ENCODE measurements at regions not wholly inside any gene's neighbourhood (a gene's known extent, or its start where the extent isn't known, plus 50 kb on each side); places are given as distances from the start of the nearest gene placed in this dataset.

GRCh38 chr6:87905101-87905641 lies 142.5 kb upstream of the SPACA1 start:
- DNase-seq, result no peak

DNA sequence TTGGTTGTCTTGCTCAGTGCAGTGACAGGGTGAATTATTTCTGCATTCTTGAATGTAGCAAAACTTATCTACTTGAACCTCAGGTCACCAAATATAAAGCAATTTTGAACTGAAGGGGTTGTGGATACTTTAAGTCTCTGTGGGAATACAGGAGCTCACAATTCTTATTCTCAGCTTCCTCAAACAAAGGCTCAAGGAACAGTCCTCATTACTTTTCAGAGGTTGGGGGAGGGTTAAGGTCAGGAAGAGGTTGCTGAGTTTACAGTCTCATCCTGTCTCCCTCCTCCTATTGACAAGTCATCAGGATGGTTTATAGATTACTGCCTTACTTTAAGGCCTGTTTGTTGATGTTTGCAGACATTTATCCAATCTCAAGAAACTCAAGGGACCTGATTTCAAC lies 143.6 kb upstream of the SPACA1 start:
- DNase-seq, result no peak

DNA sequence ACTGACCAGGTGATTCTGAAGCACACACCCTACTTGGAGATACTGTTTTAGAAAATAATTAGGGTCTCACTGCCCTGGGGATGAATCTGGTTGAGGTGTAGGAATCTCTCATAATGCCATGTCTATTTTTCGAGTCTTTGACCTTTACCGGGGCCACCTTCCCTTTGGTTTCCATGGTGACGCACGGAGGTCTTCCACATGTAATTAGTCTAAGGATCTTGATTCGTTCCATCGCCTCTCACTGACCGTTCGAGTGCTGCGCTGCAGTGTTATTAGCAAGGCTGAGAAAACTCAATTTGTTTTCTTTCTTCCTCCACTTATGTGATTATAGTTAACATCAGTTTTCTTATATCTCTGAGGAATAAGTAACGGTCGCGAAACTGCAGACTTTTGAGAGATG lies 144.3 kb upstream of the SPACA1 start:
- no peak for DNase-seq

DNA sequence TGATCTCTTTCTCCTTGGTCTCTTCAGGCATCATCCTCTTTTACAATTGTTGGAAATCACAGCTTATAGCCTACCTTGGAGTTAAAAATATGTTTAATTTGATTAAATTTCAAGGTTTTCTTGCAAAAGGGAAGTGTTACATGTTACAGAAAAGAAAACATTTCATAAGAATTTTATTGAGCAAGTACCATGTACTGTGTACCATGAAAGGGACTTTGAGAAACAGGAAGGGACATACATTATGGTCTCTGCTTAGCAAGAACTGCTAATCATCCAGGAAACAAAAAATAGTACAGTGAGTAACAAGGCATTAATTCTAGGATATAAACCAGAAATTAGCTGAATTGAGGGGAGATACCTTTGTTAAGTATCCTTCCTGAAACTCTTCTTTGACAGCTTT lies 145.3 kb upstream of the SPACA1 start:
- DNase-seq, result no peak

DNA sequence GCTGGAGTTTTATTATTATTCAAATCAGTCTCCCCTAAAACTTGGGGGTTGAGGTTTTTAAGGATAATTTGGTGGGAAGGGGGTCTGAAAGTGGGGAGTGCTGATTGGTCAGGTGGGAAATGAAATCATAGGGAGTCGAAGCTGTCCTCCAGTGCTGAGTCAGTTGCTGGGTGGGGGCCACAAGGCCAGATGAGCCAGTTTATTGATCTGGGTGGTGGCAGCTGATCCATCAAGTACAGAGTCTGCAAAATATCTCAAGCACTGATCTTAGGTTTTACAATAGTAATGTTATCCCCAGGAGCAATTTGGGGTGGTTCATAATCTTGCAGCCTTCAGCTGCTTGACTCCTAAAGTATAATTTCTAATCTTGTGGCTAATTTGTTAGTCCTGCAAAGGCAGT lies 146.0 kb upstream of the SPACA1 start:
- no peak for DNase-seq

GRCh38 chr6:87900160-87900698 lies 147.4 kb upstream of the SPACA1 start:
- no peak for DNase-seq

DNA sequence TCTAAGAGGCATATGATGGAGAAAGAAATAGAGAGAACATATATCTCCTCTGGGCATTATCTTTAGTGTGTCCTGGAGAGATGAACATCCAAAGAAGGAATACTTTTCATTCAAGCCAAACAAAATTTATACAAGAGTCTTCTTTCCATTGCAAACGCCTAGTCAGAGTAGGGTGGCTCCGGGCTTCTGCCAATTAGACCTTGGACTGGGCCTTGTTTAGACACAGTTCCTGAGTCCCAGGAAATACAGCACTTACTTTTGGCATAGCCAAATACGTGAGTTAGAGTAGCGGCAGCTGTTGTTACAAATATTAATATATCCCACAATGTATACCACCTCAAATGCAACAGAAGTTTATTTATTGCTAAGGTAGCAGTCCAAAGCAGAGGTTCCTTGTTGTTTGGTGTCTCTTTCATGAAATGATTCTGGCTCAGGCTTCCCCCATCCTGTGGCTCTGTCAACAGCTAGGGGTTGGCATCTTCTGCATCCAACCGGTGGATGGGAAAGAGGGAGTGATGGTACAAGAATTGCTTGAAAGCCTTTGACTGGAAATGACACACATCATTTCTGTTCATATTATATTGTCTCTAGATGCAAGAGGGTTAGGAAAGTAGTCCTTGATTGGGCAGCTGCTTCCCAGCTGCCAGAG lies 148.0 kb upstream of the SPACA1 start:
- no peak for DNase-seq

DNA sequence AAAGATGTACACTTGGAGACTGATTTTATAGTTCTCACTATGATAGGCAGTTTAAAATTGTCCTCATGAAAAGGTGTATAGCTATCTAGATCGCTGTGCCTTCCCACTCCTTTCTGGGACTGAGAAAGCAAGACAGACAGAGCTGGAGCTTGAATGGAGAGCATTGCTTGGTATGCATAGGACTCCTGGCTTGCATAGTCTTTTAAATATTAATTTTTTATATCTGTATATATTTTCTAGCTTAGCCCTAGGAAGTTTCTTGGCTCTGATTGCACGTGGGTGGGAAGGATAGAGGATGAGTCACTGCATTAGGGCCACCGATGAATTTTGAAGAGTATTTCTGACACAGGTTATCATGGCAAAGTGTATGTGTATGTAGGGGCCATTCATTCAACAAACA lies 150.0 kb upstream of the SPACA1 start:
- DNase-seq, result no peak

DNA sequence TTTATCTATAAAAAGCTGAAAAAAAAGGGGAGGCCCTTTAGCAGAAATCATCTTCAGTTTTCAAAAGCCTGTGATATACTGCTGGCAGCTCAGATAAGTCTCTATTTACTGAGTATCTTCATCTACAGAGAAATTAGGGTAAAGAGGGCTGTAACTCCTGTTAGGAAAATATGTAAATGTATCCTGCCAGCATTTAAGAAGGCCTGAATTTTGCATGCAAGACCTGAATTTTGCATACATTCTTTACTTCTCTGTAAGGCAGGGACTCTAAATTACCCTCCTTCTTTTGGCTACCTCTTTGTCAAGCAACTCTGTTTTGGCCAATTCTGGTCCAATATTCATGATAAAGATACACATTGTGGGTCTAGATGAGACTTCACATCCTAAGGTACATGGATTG lies 150.6 kb upstream of the SPACA1 start:
- no peak for DNase-seq

GRCh38 chr6:87887266-87887665 lies 160.4 kb upstream of the SPACA1 start:
- DNase-seq, result no peak

GRCh38 chr6:87884203-87884602 lies 163.4 kb upstream of the SPACA1 start:
- DNase-seq, result no peak

GRCh38 chr6:87881342-87881895 lies 166.2 kb upstream of the SPACA1 start:
- DNase-seq, result no peak

GRCh38 chr6:87879132-87879861 lies 168.3 kb upstream of the SPACA1 start:
- no peak for DNase-seq

GRCh38 chr6:87875781-87876180 lies 171.9 kb upstream of the SPACA1 start:
- DNase-seq, result no peak

- DNase-seq, result no peak
Measured at GRCh38 chr6:87873556-87873955, 171.5 kb upstream of the AKIRIN2 start.

DNA sequence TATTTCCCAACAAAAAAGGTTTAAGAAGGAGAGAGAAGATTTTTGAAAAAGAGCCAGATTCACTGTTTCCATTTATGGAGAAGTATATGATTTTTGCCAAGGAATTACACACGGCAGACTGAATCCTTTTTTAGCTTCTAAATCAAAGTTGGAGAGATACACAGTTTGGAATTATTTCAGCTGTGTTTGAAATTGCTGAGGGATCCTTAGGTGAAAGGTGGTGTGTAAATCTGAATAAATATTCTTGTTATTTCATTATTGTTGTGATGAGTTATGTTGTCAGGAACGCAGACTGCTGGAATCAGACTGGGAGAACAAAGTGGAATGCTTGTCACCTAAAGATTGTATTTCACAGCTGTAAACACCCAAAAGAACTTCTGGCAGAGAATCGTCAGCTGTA lies 168.5 kb upstream of the AKIRIN2 start:
- DNase-seq, result no peak

GRCh38 chr6:87869064-87869905 lies 167.3 kb upstream of the AKIRIN2 start:
- DNase-seq, result no peak

- no peak for DNase-seq
Measured at GRCh38 chr6:87860902-87861301, 158.9 kb upstream of the AKIRIN2 start.

DNA sequence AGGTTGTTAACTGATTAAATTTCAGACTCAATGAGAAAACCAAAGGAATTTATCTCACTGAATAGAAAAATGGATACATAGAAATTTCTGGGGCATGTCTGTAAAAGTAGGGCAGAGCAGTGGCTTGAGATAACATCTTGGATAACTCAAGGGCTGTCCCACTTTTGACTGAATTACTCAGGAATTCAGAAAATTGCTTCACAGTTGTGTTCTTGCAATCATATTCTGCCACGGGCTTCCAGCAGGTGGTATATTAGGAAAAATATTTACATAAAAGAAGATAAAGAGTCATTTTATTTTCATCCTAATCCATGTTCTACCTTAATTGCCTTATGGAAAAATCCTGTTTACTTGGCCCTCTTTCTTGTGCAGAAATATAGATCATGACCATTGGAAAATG lies 156.4 kb upstream of the AKIRIN2 start:
- DNase-seq, result no peak

- no peak for DNase-seq
Measured at GRCh38 chr6:87851674-87852299, 149.8 kb upstream of the AKIRIN2 start.

GRCh38 chr6:87848616-87849015 lies 146.6 kb upstream of the AKIRIN2 start:
- DNase-seq, result no peak

DNA sequence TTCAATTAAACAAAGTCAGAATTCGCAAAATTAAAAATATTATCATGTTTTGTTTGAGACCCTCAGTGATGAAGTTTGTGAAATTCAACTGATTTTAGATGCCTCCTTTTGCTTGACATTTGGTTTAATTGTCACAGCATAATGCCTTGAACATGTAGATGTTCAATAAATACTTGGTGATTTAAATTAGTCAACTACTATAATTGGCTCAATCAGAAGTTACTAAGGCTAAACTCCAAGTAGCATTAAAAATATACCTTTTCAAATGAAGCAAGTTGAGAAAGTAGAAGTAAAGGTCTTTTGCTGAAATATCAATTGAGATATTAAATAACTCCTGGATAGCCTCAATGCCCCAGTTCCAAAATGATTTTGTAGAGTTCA lies 145.8 kb upstream of the AKIRIN2 start:
- DNase-seq, result no peak

Data from stimulated activated CD4-positive, alpha-beta T cell treated with anti-CD3 and anti-CD28 coated beads, Interleukin-2, amount 100 ng/mL, for 24 hours (primary cell).